ENCODE measurements at regions not wholly inside any gene's neighbourhood (a gene's known extent, or its start where the extent isn't known, plus 50 kb on each side); places are given as distances from the start of the nearest gene placed in this dataset.
A peak's percentile ranks its signal among the peaks of the same experiment; 100 is the strongest.

- Histone ChIP-seq H3K4me2 (ENCODE audit: insufficient read depth, low read length, poor library complexity, severe bottlenecking) (no peak overlapping the region), H2BK12ac (ENCODE audit: low read length) (no peak overlapping the region), H3K36me3 (replicated peaks in 1 of 2; ENCODE audit: control insufficient read depth in 2 of 2, insufficient read depth in 2 of 2, low read length in 2 of 2) (no peaks in the 10 kb centered on the region), H2BK120ac (ENCODE audit: low read depth, low read length) (no peak overlapping the region), H3K4me1 (ENCODE audit: control insufficient read depth in 2 of 2, insufficient read depth in 1 of 2, low read depth in 1 of 2, low read length in 2 of 2) (no peaks in the 10 kb centered on the region), H3K4ac (ENCODE audit: low read length) (no peak overlapping the region), H3K14ac (ENCODE audit: low read length) (no peak overlapping the region), H4K91ac (ENCODE audit: low read depth, low read length, poor library complexity) (no peak overlapping the region), H3K9me3 (replicated peaks in 1 of 2; ENCODE audit: control insufficient read depth in 2 of 2, insufficient read depth in 1 of 2, low read depth in 1 of 2, low read length in 2 of 2) (no peaks in the 10 kb centered on the region), H3K23ac (ENCODE audit: low read depth, low read length, poor library complexity) (no peak overlapping the region), H4K8ac (ENCODE audit: low read depth, low read length) (no peak overlapping the region), H3K27ac (replicated peaks; ENCODE audit: low read length) (no peak overlapping the region), H3K4me3 (ENCODE audit: low read length in 2 of 2) (no peak overlapping the region), H3K27me3 (ENCODE audit: control insufficient read depth in 3 of 3, insufficient read depth in 3 of 3, low read depth in 1 of 3, low read length in 3 of 3) (no peaks in the 10 kb centered on the region), H2BK5ac (ENCODE audit: low read length) (no peak overlapping the region), H3K79me1 (ENCODE audit: low read depth, low read length) (no peaks in the 10 kb centered on the region), H2AK5ac (ENCODE audit: low read depth, low read length) (no peak overlapping the region), H3K9ac (ENCODE audit: low read depth, low read length, poor library complexity) (no peak overlapping the region), H3K18ac (ENCODE audit: low read length) (no peak overlapping the region), H2BK15ac (ENCODE audit: low read length) (no peak overlapping the region), H2AFZ (ENCODE audit: low read length) (no peak overlapping the region)
- no peak for DNase-seq (ENCODE audit: low spot score)
Observed at GRCh38 chr16:52976539-52977167, 76.0 kb downstream of the CHD9NB start.

GRCh38 chr16:52967744-52968143 is 85.0 kb downstream of the CHD9NB start:
- H3K4me3 ChIP-seq (ENCODE audit: low read length in 2 of 2) = no peak overlapping the region
- no peaks in the 10 kb centered on the region for H3K36me3 ChIP-seq (replicated peaks in 1 of 2; ENCODE audit: control insufficient read depth in 2 of 2, insufficient read depth in 2 of 2, low read length in 2 of 2)
- H3K4ac ChIP-seq (ENCODE audit: low read length) = no peak overlapping the region
- H2BK12ac ChIP-seq (ENCODE audit: low read length) = no peak overlapping the region
- no peak overlapping the region for H2BK120ac ChIP-seq (ENCODE audit: low read depth, low read length)
- no peaks in the 10 kb centered on the region for H3K79me1 ChIP-seq (ENCODE audit: low read depth, low read length)
- H3K4me1 ChIP-seq (ENCODE audit: control insufficient read depth in 2 of 2, insufficient read depth in 1 of 2, low read depth in 1 of 2, low read length in 2 of 2) = peaks cover 17 to 18% of the 10 kb centered on the region in 2 donors
- H2BK15ac ChIP-seq (ENCODE audit: low read length) = no peak overlapping the region
- H2AFZ ChIP-seq (ENCODE audit: low read length) = no peak overlapping the region
- no peak overlapping the region for H2AK5ac ChIP-seq (ENCODE audit: low read depth, low read length)
- H2BK5ac ChIP-seq (ENCODE audit: low read length) = no peak overlapping the region
- no peak overlapping the region for H4K91ac ChIP-seq (ENCODE audit: low read depth, low read length, poor library complexity)
- no peak overlapping the region for H3K14ac ChIP-seq (ENCODE audit: low read length)
- no peaks in the 10 kb centered on the region for H3K27me3 ChIP-seq (ENCODE audit: control insufficient read depth in 3 of 3, insufficient read depth in 3 of 3, low read depth in 1 of 3, low read length in 3 of 3)
- no peak overlapping the region for H3K9ac ChIP-seq (ENCODE audit: low read depth, low read length, poor library complexity)
- DNase-seq (ENCODE audit: low spot score) = no peak
- no peak overlapping the region for H3K27ac ChIP-seq (replicated peaks; ENCODE audit: low read length)
- H3K4me2 ChIP-seq (ENCODE audit: insufficient read depth, low read length, poor library complexity, severe bottlenecking) = no peak overlapping the region
- H3K18ac ChIP-seq (ENCODE audit: low read length) = no peak overlapping the region
- no peak overlapping the region for H4K8ac ChIP-seq (ENCODE audit: low read depth, low read length)
- H3K23ac ChIP-seq (ENCODE audit: low read depth, low read length, poor library complexity) = no peak overlapping the region
- no peaks in the 10 kb centered on the region for H3K9me3 ChIP-seq (replicated peaks in 1 of 2; ENCODE audit: control insufficient read depth in 2 of 2, insufficient read depth in 1 of 2, low read depth in 1 of 2, low read length in 2 of 2)

GRCh38 chr16:52964290-52964689 is 88.4 kb downstream of the CHD9NB start:
- Histone ChIP-seq H3K9ac (ENCODE audit: low read depth, low read length, poor library complexity) (no peak overlapping the region), H3K27ac (replicated peaks; ENCODE audit: low read length) (peak overlapping the region; percentile 57), H2BK120ac (ENCODE audit: low read depth, low read length) (no peak overlapping the region), H3K4me3 (ENCODE audit: low read length in 2 of 2) (no peak overlapping the region), H4K8ac (ENCODE audit: low read depth, low read length) (no peak overlapping the region), H3K23ac (ENCODE audit: low read depth, low read length, poor library complexity) (no peak overlapping the region), H2AFZ (ENCODE audit: low read length) (peak overlapping the region; percentile 53), H2BK12ac (ENCODE audit: low read length) (no peak overlapping the region), H3K4ac (ENCODE audit: low read length) (no peak overlapping the region), H3K9me3 (replicated peaks in 1 of 2; ENCODE audit: control insufficient read depth in 2 of 2, insufficient read depth in 1 of 2, low read depth in 1 of 2, low read length in 2 of 2) (no peaks in the 10 kb centered on the region), H4K91ac (ENCODE audit: low read depth, low read length, poor library complexity) (no peak overlapping the region), H2AK5ac (ENCODE audit: low read depth, low read length) (no peak overlapping the region), H3K4me1 (ENCODE audit: control insufficient read depth in 2 of 2, insufficient read depth in 1 of 2, low read depth in 1 of 2, low read length in 2 of 2) (peaks cover 19 to 21% of the 10 kb centered on the region in 2 donors), H2BK15ac (ENCODE audit: low read length) (no peak overlapping the region), H3K4me2 (ENCODE audit: insufficient read depth, low read length, poor library complexity, severe bottlenecking) (no peak overlapping the region), H3K27me3 (ENCODE audit: control insufficient read depth in 3 of 3, insufficient read depth in 3 of 3, low read depth in 1 of 3, low read length in 3 of 3) (no peaks in the 10 kb centered on the region), H2BK5ac (ENCODE audit: low read length) (no peak overlapping the region), H3K36me3 (replicated peaks in 1 of 2; ENCODE audit: control insufficient read depth in 2 of 2, insufficient read depth in 2 of 2, low read length in 2 of 2) (no peaks in the 10 kb centered on the region), H3K79me1 (ENCODE audit: low read depth, low read length) (no peaks in the 10 kb centered on the region), H3K18ac (ENCODE audit: low read length) (no peak overlapping the region), H3K14ac (ENCODE audit: low read length) (no peak overlapping the region)
- no CpG with 5 or more reads among the region's 2 CpGs for WGBS, 2 donors (ENCODE audit: extremely low coverage in 2 of 2, insufficient read length in 2 of 2, insufficient replicate concordance in 1 of 2)
- DNase-seq (ENCODE audit: low spot score) = peak; percentile 69

GRCh38 chr16:52963855-52964242 is 88.8 kb downstream of the CHD9NB start:
- H3K36me3 ChIP-seq (replicated peaks in 1 of 2; ENCODE audit: control insufficient read depth in 2 of 2, insufficient read depth in 2 of 2, low read length in 2 of 2) = no peaks in the 10 kb centered on the region
- H2BK15ac ChIP-seq (ENCODE audit: low read length) = no peak overlapping the region
- no peaks in the 10 kb centered on the region for H3K9me3 ChIP-seq (replicated peaks in 1 of 2; ENCODE audit: control insufficient read depth in 2 of 2, insufficient read depth in 1 of 2, low read depth in 1 of 2, low read length in 2 of 2)
- H2BK120ac ChIP-seq (ENCODE audit: low read depth, low read length) = no peak overlapping the region
- H3K4me1 ChIP-seq (ENCODE audit: control insufficient read depth in 2 of 2, insufficient read depth in 1 of 2, low read depth in 1 of 2, low read length in 2 of 2) = peaks cover 19 to 21% of the 10 kb centered on the region in 2 donors
- WGBS, 2 donors (ENCODE audit: extremely low coverage in 2 of 2, insufficient read length in 2 of 2, insufficient replicate concordance in 1 of 2) = no CpG with 5 or more reads among the region's 4 CpGs
- H2BK5ac ChIP-seq (ENCODE audit: low read length) = no peak overlapping the region
- no peak overlapping the region for H3K4me3 ChIP-seq (ENCODE audit: low read length in 2 of 2)
- no peak overlapping the region for H4K8ac ChIP-seq (ENCODE audit: low read depth, low read length)
- no peak overlapping the region for H3K14ac ChIP-seq (ENCODE audit: low read length)
- DNase-seq (ENCODE audit: low spot score) = no peak
- H3K27me3 ChIP-seq (ENCODE audit: control insufficient read depth in 3 of 3, insufficient read depth in 3 of 3, low read depth in 1 of 3, low read length in 3 of 3) = no peaks in the 10 kb centered on the region
- H3K4ac ChIP-seq (ENCODE audit: low read length) = no peak overlapping the region
- no peak overlapping the region for H3K4me2 ChIP-seq (ENCODE audit: insufficient read depth, low read length, poor library complexity, severe bottlenecking)
- H4K91ac ChIP-seq (ENCODE audit: low read depth, low read length, poor library complexity) = no peak overlapping the region
- H2AFZ ChIP-seq (ENCODE audit: low read length) = peak overlapping the region; percentile 53
- H2AK5ac ChIP-seq (ENCODE audit: low read depth, low read length) = no peak overlapping the region
- H3K27ac ChIP-seq (replicated peaks; ENCODE audit: low read length) = peak overlapping the region; percentile 42
- H3K23ac ChIP-seq (ENCODE audit: low read depth, low read length, poor library complexity) = no peak overlapping the region
- no peaks in the 10 kb centered on the region for H3K79me1 ChIP-seq (ENCODE audit: low read depth, low read length)
- H3K18ac ChIP-seq (ENCODE audit: low read length) = no peak overlapping the region
- no peak overlapping the region for H2BK12ac ChIP-seq (ENCODE audit: low read length)
- H3K9ac ChIP-seq (ENCODE audit: low read depth, low read length, poor library complexity) = no peak overlapping the region

Data from neuronal stem cell (in vitro differentiated cells).